HEK293 (cell line): ENCODE measurements at regions not wholly inside any gene's neighbourhood (a gene's known extent, or its start where the extent isn't known, plus 50 kb on each side); places are given as distances from the start of the nearest gene placed in this dataset.

ENCODE experiments used
- CTCF ChIA-PET: fragments of 350-600 bp; formaldehyde crosslinking; extraction: SDS; loops from one replicate; lab custom pipeline; 2021; ENCODE audit warnings: antibody characterized with exemption; lab: Yijun Ruan, JAX
- POLR2A ChIA-PET: fragments of 300-600 bp; formaldehyde crosslinking; extraction: SDS; loops from one replicate; lab custom pipeline; 2020; ENCODE audit warnings: antibody characterized with exemption, inconsistent platforms; lab: Yijun Ruan, JAX
- H3K27ac ChIP-seq: fragments of 200-500 bp; sonication (Bioruptor generic); 2 replicates; pipeline ENCODE4 v1.5.1; 2014; ENCODE audit warnings: low read depth, low read length, control low read depth, inconsistent platforms; ENCODE audit errors: extremely low read depth
- H3K36me3 ChIP-seq, 2 experiments: fragments of 200-500 bp in 1 of 2; sonication (Bioruptor generic) in 1 of 2; 1 replicate in 1 of 2; 2 replicates in 1 of 2; pipeline ENCODE4 v1.5.1; 2014 to 2017; ENCODE audit warnings: inconsistent platforms in 2 of 2, low read length in 2 of 2; ENCODE audit not compliant: control insufficient read depth in 2 of 2, insufficient read depth in 1 of 2
- H3K4me1 ChIP-seq: fragments of 200-500 bp; sonication (Bioruptor generic); 2 replicates; pipeline ENCODE4 v1.5.1; 2014; ENCODE audit warnings: mild to moderate bottlenecking, low read length, inconsistent platforms; ENCODE audit not compliant: control insufficient read depth, insufficient read depth
- H3K4me3 ChIP-seq: 2 replicates; pipeline ENCODE4 v1.5.1; 2011; ENCODE audit warnings: low read depth, mild to moderate bottlenecking, control low read depth, low read length, moderate library complexity
- H3K9me3 ChIP-seq: fragments of 200-500 bp; sonication (Bioruptor generic); 2 replicates; pipeline ENCODE4 v1.5.1; 2014; ENCODE audit warnings: low read depth, low read length, inconsistent platforms; ENCODE audit not compliant: control insufficient read depth, insufficient read depth
- BCL11B ChIP-seq: fragments of 450-650 bp; formaldehyde crosslinking; IDR thresholded peaks from 2 replicates; pipeline ENCODE4 v1.5.1; 2016; ENCODE audit warnings: low read depth, missing biosample characterization, missing genetic modification characterization
- KLF16 ChIP-seq: fragments of 450-650 bp; formaldehyde crosslinking; IDR thresholded peaks from 2 replicates; pipeline ENCODE4 v1.5.1; 2017; ENCODE audit warnings: missing biosample characterization, missing genetic modification characterization
- MEIS1 ChIP-seq: sonication (generic); formaldehyde crosslinking; IDR thresholded peaks from 2 replicates; pipeline ENCODE4 v1.8.1; 2022; ENCODE audit warnings: missing genetic modification reagents, mild to moderate bottlenecking, borderline replicate concordance
- SCRT2 ChIP-seq: fragments of 450-650 bp; formaldehyde crosslinking; IDR thresholded peaks from 2 replicates; pipeline ENCODE4 v1.5.1; 2016; ENCODE audit warnings: missing biosample characterization, missing genetic modification characterization
- SP7 ChIP-seq: fragments of 450-650 bp; formaldehyde crosslinking; IDR thresholded peaks from 2 replicates; pipeline ENCODE4 v1.5.1; 2016; ENCODE audit warnings: missing biosample characterization, missing genetic modification characterization
- YY2 ChIP-seq: fragments of 450-650 bp; formaldehyde crosslinking; IDR thresholded peaks from 2 replicates; pipeline ENCODE4 v1.5.1; 2016; ENCODE audit warnings: missing biosample characterization, missing genetic modification characterization
- ZBTB8A ChIP-seq: fragments of 450-650 bp; formaldehyde crosslinking; IDR thresholded peaks from 2 replicates; pipeline ENCODE4 v1.5.1; 2016; ENCODE audit warnings: missing biosample characterization, missing genetic modification characterization
- ZNF112 ChIP-seq: fragments of 450-650 bp; formaldehyde crosslinking; IDR thresholded peaks from 2 replicates; pipeline ENCODE4 v1.5.0; 2017; ENCODE audit warnings: missing biosample characterization, missing genetic modification characterization
- ZNF211 ChIP-seq: fragments of 450-650 bp; formaldehyde crosslinking; IDR thresholded peaks from 2 replicates; pipeline ENCODE4 v1.5.1; 2016; ENCODE audit warnings: low read depth, missing biosample characterization, missing genetic modification characterization
- ZNF24 ChIP-seq: fragments of 450-650 bp; formaldehyde crosslinking; IDR thresholded peaks from 2 replicates; pipeline ENCODE4 v1.5.1; 2016; ENCODE audit warnings: missing biosample characterization, missing genetic modification characterization
- ZNF324 ChIP-seq: fragments of 450-650 bp; formaldehyde crosslinking; IDR thresholded peaks from 2 replicates; pipeline ENCODE4 v1.5.1; 2016; ENCODE audit warnings: missing biosample characterization, missing genetic modification characterization
- ZNF426 ChIP-seq: fragments of 450-650 bp; formaldehyde crosslinking; IDR thresholded peaks from 2 replicates; pipeline ENCODE4 v1.5.1; 2017; ENCODE audit warnings: missing biosample characterization, missing genetic modification characterization, mild to moderate bottlenecking, inconsistent platforms, moderate library complexity
- ZNF514 ChIP-seq: fragments of 450-650 bp; formaldehyde crosslinking; IDR thresholded peaks from 2 replicates; pipeline ENCODE4 v1.5.1; 2016; ENCODE audit warnings: missing biosample characterization, missing genetic modification characterization
- ZNF521 ChIP-seq: fragments of 450-650 bp; formaldehyde crosslinking; IDR thresholded peaks from 2 replicates; pipeline ENCODE4 v1.5.1; 2017; ENCODE audit warnings: missing biosample characterization, mild to moderate bottlenecking, missing genetic modification characterization
- ZNF530 ChIP-seq: fragments of 450-650 bp; formaldehyde crosslinking; IDR thresholded peaks from 2 replicates; pipeline ENCODE4 v1.5.1; 2016; ENCODE audit warnings: low read depth, missing biosample characterization, missing genetic modification characterization
- ZNF623 ChIP-seq: fragments of 450-650 bp; formaldehyde crosslinking; IDR thresholded peaks from 2 replicates; pipeline ENCODE4 v1.5.1; 2016; ENCODE audit warnings: missing biosample characterization, missing genetic modification characterization
- ZNF626 ChIP-seq: fragments of 450-650 bp; sonication (Bioruptor Pico); formaldehyde crosslinking; IDR thresholded peaks from 2 replicates; pipeline ENCODE4 v1.5.1; 2018; ENCODE audit warnings: missing biosample characterization, missing genetic modification characterization, inconsistent platforms
- ZNF660 ChIP-seq: fragments of 450-650 bp; IDR thresholded peaks from 2 replicates; pipeline ENCODE4 v1.5.1; 2018; ENCODE audit warnings: missing biosample characterization, mild to moderate bottlenecking, missing genetic modification characterization
- ZNF707 ChIP-seq: fragments of 450-650 bp; formaldehyde crosslinking; IDR thresholded peaks from 2 replicates; pipeline ENCODE4 v1.5.1; 2016; ENCODE audit warnings: missing biosample characterization, missing genetic modification characterization
- TF ChIP-seq, protein P1 (sequence below): fragments of 450-650 bp; formaldehyde crosslinking; IDR thresholded peaks from 2 replicates; pipeline ENCODE4 v1.5.1; 2016; ENCODE audit warnings: missing biosample characterization, missing genetic modification characterization
- TF ChIP-seq, protein P2 (sequence below): fragments of 450-650 bp; formaldehyde crosslinking; IDR thresholded peaks from 2 replicates; pipeline ENCODE4 v1.5.1; 2016; ENCODE audit warnings: missing biosample characterization, missing genetic modification characterization
- TF ChIP-seq, protein P3 (sequence below): fragments of 450-650 bp; formaldehyde crosslinking; IDR thresholded peaks from 2 replicates; pipeline ENCODE4 v1.5.1; 2016; ENCODE audit warnings: missing biosample characterization, missing genetic modification characterization

DNA sequence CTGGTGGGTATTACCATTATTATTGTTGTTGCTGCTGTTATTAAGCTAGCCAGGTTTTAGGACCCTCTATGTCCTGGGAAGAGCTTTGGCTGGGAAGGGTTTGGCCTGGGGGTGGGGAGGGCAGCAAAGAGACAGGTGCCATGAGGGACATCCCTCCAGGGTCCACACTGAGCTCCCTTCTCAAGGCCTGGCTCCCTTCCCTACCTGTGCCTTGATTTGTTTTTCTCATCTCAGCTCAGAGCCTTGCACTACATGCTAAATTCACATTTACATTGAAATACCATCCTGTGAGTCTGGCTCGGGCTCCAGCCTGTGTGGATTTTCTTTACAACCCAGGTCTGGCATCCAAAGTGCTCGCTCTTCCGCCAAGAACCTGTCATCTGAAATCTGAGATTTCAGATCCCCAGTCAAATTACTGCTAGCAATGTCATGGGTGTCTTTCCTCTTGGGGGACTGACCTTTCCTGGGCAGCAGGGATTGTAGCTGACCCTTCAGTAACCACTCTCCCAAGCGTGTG is 536.3 kb downstream of the PTPRU start:
- POLR2A ChIA-PET: no interaction called here
- CTCF ChIA-PET: interaction anchor here (0.8 kb wide), 1 partner anchor 20 kb away, joined by 4 read pairs; no protein-coding TSS in a partner anchor
- TF ChIP-seq SP7 (tag by site-specific recombination): no peak
- no peak for TF ChIP-seq YY2 (tag by site-specific recombination)
- Histone ChIP-seq H3K36me3 (no peaks in the 10 kb centered on the region), H3K4me3 (no peak overlapping the region), H3K27ac (no peak overlapping the region), H3K9me3 (no peaks in the 10 kb centered on the region), H3K4me1 (no peaks in the 10 kb centered on the region)

DNA sequence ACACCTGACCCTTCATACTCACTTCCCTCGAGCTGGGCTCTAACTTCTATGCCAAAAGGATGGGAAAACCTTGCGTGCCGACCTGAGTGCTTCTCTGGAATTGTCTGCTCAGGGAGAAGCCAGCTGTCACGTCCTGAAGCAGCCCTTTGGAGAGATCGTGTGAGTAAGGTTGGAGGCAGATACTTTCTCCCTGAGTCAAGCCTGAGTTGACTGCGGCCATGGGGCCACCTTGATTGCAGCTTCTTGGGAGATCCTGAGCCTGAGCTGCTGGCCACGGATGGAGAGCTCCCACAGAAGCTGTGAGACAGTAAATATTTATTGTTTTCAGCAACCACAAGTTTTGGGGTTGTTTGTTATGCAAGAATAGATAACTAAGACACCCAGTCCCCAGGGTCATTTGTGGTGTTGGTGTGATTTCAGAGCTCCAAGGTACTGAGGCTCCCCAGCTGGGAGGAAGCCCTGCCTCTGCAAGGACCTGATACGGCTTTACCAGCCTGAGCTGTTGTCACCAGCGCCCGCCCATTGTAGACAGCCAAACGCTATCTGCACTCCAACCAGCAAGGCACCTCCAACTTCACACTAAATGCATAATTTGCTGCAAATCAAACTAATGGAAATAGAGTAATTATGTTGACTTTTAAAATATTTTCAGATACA is 531.6 kb downstream of the PTPRU start:
- Histone ChIP-seq H3K27ac (no peak overlapping the region), H3K4me3 (no peak overlapping the region)
- CTCF ChIA-PET: interaction anchor here (1.9 kb wide), 1 partner anchor 25 kb away, joined by 8 read pairs; no protein-coding TSS in a partner anchor
- POLR2A ChIA-PET: no interaction called here
- TF ChIP-seq SCRT2 (tag by site-specific recombination) (no peak), ZNF112 (tag by site-specific recombination) (no peak), YY2 (tag by site-specific recombination) (no peak), ZNF324 (tag by site-specific recombination) (no peak), ZBTB8A (no peak), ZNF626 (no peak)
- TF ChIP-seq, all 188 proteins: peak for 0
- no peaks in the 10 kb centered on the region for H3K36me3 ChIP-seq
- no peaks in the 10 kb centered on the region for H3K4me1 ChIP-seq
- no peaks in the 10 kb centered on the region for H3K9me3 ChIP-seq

DNA sequence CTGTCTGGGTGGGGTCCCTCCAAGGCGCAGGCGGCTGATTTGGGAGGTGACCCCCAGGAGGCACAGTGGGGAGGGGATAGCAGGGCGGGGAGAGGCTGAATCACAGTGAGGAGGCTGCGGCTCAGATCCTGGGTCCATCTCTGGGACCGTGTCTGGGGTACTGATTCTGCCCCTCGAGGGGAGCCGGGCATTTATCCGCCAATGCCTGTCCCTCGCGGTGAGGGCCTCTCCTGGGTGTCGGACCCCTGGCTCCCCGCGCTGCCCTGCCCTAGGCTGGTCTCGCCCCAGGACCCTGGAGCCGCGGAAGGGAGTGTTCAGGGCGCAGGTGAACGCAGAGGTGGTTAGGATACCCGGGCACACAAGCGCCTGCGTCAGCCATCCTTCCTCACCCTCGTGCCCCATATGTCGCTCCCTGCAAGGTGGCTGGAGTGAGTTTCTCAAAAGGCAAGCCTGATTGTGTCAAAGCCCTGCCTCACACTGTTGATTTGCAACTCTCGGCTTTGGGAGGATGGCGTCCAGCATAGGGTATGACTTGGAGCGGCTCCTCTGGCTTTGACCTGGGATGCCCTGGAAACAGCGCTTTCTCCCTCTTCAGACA is 530.9 kb downstream of the PTPRU start:
- TF ChIP-seq ZNF530 (tag by site-specific recombination) (no peak), ZNF24 (tag by site-specific recombination) (no peak), ZNF707 (tag by site-specific recombination) (no peak), BCL11B (tag by site-specific recombination) (no peak), ZNF426 (tag by site-specific recombination) (no peak)
- TF ChIP-seq, protein P1, sequence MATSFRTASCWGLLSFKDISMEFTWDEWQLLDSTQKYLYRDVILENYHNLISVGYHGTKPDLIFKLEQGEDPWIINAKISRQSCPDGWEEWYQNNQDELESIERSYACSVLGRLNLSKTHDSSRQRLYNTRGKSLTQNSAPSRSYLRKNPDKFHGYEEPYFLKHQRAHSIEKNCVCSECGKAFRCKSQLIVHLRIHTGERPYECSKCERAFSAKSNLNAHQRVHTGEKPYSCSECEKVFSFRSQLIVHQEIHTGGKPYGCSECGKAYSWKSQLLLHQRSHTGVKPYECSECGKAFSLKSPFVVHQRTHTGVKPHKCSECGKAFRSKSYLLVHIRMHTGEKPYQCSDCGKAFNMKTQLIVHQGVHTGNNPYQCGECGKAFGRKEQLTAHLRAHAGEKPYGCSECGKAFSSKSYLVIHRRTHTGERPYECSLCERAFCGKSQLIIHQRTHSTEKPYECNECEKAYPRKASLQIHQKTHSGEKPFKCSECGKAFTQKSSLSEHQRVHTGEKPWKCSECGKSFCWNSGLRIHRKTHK: no peak
- no peak overlapping the region for H3K4me3 ChIP-seq
- ChIA-PET CTCF (no interaction called here), POLR2A (no interaction called here)
- H3K9me3 ChIP-seq: no peaks in the 10 kb centered on the region
- H3K4me1 ChIP-seq: no peaks in the 10 kb centered on the region
- no peak overlapping the region for H3K27ac ChIP-seq
- no peaks in the 10 kb centered on the region for H3K36me3 ChIP-seq

DNA sequence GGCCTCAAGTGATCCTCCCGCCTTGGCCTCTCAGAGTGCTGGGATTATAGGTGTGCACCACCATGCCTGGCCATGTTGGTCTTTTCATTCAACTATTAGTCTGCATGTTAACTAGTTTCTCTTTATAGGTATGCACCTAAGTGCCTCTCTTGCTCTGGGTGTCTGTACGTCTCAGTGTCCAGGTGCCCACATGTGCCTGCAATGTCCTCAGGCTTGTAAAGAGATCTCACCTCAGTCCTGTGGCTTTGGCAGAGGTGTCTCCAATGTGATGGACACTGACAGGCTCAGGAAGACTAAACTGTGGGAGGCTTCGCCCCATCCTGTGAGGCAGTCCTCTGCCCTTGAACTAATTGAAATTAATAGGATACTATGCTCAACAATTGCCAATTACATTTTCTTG is 526.3 kb downstream of the PTPRU start:
- Histone ChIP-seq H3K36me3 (no peaks in the 10 kb centered on the region), H3K4me3 (no peak overlapping the region), H3K27ac (no peak overlapping the region), H3K4me1 (no peaks in the 10 kb centered on the region), H3K9me3 (no peaks in the 10 kb centered on the region)
- CTCF ChIA-PET: interaction anchor here (0.7 kb wide), 1 partner anchor 325 kb away, joined by 3 read pairs; no protein-coding TSS in a partner anchor
- POLR2A ChIA-PET: no interaction called here
- TF ChIP-seq, protein P2, sequence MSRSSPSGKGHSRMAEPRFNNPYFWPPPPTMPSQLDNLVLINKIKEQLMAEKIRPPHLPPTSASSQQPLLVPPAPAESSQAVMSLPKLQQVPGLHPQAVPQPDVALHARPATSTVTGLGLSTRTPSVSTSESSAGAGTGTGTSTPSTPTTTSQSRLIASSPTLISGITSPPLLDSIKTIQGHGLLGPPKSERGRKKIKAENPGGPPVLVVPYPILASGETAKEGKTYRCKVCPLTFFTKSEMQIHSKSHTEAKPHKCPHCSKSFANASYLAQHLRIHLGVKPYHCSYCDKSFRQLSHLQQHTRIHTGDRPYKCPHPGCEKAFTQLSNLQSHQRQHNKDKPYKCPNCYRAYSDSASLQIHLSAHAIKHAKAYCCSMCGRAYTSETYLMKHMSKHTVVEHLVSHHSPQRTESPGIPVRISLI (tag by site-specific recombination): no peak
- TF ChIP-seq ZNF514 (tag by site-specific recombination) (no peak), MEIS1 (CRISPR knock-in tag) (no peak), ZNF521 (tag by site-specific recombination) (no peak), ZNF623 (tag by site-specific recombination) (no peak), KLF16 (no peak), ZNF211 (tag by site-specific recombination) (no peak), ZNF660 (tag by site-specific recombination) (no peak), SP7 (tag by site-specific recombination) (no peak)
- TF ChIP-seq, protein P3, sequence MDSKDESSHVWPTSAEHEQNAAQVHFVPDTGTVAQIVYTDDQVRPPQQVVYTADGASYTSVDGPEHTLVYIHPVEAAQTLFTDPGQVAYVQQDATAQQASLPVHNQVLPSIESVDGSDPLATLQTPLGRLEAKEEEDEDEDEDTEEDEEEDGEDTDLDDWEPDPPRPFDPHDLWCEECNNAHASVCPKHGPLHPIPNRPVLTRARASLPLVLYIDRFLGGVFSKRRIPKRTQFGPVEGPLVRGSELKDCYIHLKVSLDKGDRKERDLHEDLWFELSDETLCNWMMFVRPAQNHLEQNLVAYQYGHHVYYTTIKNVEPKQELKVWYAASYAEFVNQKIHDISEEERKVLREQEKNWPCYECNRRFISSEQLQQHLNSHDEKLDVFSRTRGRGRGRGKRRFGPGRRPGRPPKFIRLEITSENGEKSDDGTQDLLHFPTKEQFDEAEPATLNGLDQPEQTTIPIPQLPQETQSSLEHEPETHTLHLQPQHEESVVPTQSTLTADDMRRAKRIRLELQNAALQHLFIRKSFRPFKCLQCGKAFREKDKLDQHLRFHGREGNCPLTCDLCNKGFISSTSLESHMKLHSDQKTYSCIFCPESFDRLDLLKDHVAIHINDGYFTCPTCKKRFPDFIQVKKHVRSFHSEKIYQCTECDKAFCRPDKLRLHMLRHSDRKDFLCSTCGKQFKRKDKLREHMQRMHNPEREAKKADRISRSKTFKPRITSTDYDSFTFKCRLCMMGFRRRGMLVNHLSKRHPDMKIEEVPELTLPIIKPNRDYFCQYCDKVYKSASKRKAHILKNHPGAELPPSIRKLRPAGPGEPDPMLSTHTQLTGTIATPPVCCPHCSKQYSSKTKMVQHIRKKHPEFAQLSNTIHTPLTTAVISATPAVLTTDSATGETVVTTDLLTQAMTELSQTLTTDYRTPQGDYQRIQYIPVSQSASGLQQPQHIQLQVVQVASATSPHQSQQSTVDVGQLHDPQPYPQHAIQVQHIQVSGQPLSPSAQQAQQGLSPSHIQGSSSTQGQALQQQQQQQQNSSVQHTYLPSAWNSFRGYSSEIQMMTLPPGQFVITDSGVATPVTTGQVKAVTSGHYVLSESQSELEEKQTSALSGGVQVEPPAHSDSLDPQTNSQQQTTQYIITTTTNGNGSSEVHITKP (tag by site-specific recombination): no peak
